Astrocyte (in vitro differentiated cells and primary cell): ENCODE measurements at regions not wholly inside any gene's neighbourhood (a gene's known extent, or its start where the extent isn't known, plus 50 kb on each side); places are given as distances from the start of the nearest gene placed in this dataset.

Source experiments
- DNase-seq: peaks from one replicate; pipeline ENCODE4 v3.0.0-alpha.2; 2010; ENCODE audit warnings: low read depth
- FAIRE-seq: peaks from 2 replicates; lab custom pipeline; 2011; peaks lifted over from hg19 to GRCh38; lab: Jason Lieb, UNC
- H2AFZ ChIP-seq: 2 replicates; pipeline ENCODE4 v1.6.0; 2012; ENCODE audit warnings: low read depth, low read length, inconsistent platforms
- H3K27ac ChIP-seq: 2 replicates; pipeline ENCODE4 v1.5.1; 2011; ENCODE audit warnings: low read depth, low read length, inconsistent platforms
- H3K27me3 ChIP-seq: 2 replicates; pipeline ENCODE4 v1.6.0; 2011; ENCODE audit warnings: low read length, inconsistent platforms; ENCODE audit not compliant: insufficient read depth
- H3K36me3 ChIP-seq: 2 replicates; pipeline ENCODE4 v1.5.1; 2011; ENCODE audit warnings: low read length, inconsistent platforms; ENCODE audit not compliant: insufficient read depth
- H3K4me1 ChIP-seq: 2 replicates; pipeline ENCODE4 v1.5.1; 2011; ENCODE audit warnings: low read length, inconsistent platforms; ENCODE audit not compliant: insufficient read depth
- H3K4me2 ChIP-seq: 2 replicates; pipeline ENCODE4 v1.6.0; 2012; ENCODE audit warnings: low read length, inconsistent platforms
- H3K4me3 ChIP-seq: 2 replicates; pipeline ENCODE4 v1.5.1; 2011; ENCODE audit warnings: low read depth, mild to moderate bottlenecking, low read length, inconsistent platforms; ENCODE audit not compliant: insufficient read depth
- H3K79me2 ChIP-seq: 2 replicates; pipeline ENCODE4 v1.6.0; 2012; ENCODE audit warnings: mild to moderate bottlenecking, low read length, inconsistent platforms; ENCODE audit not compliant: insufficient read depth
- H3K9ac ChIP-seq: 2 replicates; pipeline ENCODE4 v1.6.0; 2012; ENCODE audit warnings: mild to moderate bottlenecking, low read length, inconsistent platforms
- H3K9me3 ChIP-seq: 2 replicates; pipeline ENCODE4 v1.5.1; 2012; ENCODE audit warnings: low read depth, mild to moderate bottlenecking, low read length, inconsistent platforms; ENCODE audit not compliant: insufficient read depth
- H4K20me1 ChIP-seq: 2 replicates; pipeline ENCODE4 v1.6.0; 2012; ENCODE audit warnings: low read length, inconsistent platforms; ENCODE audit not compliant: insufficient read depth
- H3K27ac Mint-ChIP-seq: one replicate; pipeline ENCODE4 v1.8.0; 2021; ENCODE audit warnings: mild to moderate bottlenecking, mixed read lengths; ENCODE audit not compliant: unreplicated experiment
- H3K27me3 Mint-ChIP-seq: one replicate; pipeline ENCODE4 v1.8.0; 2021; ENCODE audit warnings: low read depth, mixed read lengths; ENCODE audit not compliant: unreplicated experiment
- H3K36me3 Mint-ChIP-seq: one replicate; pipeline ENCODE4 v1.8.0; 2021; ENCODE audit warnings: low read depth, mixed read lengths; ENCODE audit not compliant: unreplicated experiment
- H3K4me1 Mint-ChIP-seq: one replicate; pipeline ENCODE4 v1.8.0; 2021; ENCODE audit warnings: low read depth, mixed read lengths; ENCODE audit not compliant: unreplicated experiment
- H3K4me3 Mint-ChIP-seq: one replicate; pipeline ENCODE4 v1.8.0; 2021; ENCODE audit warnings: mild to moderate bottlenecking, moderate library complexity, mixed read lengths; ENCODE audit not compliant: unreplicated experiment
- H3K9me3 Mint-ChIP-seq: one replicate; pipeline ENCODE4 v1.8.0; 2021; ENCODE audit warnings: mild to moderate bottlenecking, mixed read lengths; ENCODE audit not compliant: unreplicated experiment
- EZH2 ChIP-seq: IDR thresholded peaks from 2 replicates; pipeline ENCODE4 v1.6.1; 2012; ENCODE audit warnings: mild to moderate bottlenecking, low read length, inconsistent platforms; ENCODE audit not compliant: insufficient read depth
- TF ChIP-seq, protein P1 (sequence below): IDR thresholded peaks from 2 replicates; pipeline ENCODE4 v1.5.1; 2011; ENCODE audit warnings: low read depth, mild to moderate bottlenecking, inconsistent platforms, low read length, moderate library complexity; ENCODE audit not compliant: insufficient read depth

DNA sequence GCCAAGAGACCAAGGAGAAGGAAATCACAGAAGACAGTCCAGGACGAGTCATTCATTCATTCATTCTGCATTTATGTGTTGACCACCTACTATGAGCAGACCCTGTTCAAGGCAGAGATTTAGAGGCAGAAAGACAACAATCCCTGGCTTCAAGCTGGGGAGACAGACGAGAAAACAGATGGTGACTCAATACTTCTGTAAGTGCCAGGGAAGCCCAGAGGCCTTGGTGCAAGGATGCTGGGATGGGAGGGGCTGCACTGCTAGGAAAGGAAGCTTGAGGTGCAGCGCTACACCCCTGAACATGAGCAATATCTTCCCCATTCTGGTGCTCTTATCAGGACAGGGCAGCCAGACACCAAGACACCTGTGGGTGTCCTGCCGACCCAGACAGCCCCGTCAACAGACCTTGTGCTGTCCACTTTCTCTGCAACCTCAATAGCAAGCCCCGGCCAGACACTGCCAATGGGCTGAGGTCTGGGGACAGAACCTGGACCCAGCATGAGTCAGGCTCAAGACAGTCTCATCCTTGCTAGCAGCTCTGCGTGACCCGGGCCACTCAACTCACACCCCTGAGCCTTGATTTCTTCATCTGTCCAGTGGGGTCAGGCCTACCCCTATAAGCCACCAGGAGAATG lies 163.5 kb downstream of the COPRS start:
- DNase-seq (peak; percentile 36), FAIRE-seq (peak; percentile 47)
- Histone ChIP-seq H4K20me1 (no peaks in the 10 kb centered on the region), H3K4me1 (peaks cover 15% of the 10 kb centered on the region), H2AFZ (peak overlapping the region; percentile 65), H3K4me2 (peak overlapping the region; percentile 34), H3K4me3 (no peak overlapping the region), H3K9me3 (no peaks in the 10 kb centered on the region), H3K9ac (no peak overlapping the region), H3K79me2 (no peaks in the 10 kb centered on the region), H3K27ac (no peak overlapping the region), H3K36me3 (no peaks in the 10 kb centered on the region), H3K27me3 (no peaks in the 10 kb centered on the region)
- Mint-ChIP-seq H3K9me3 (peaks cover 2% of the 10 kb centered on the region), H3K4me3 (no peak overlapping the region), H3K27ac (no peak overlapping the region), H3K36me3 (peaks cover 2% of the 10 kb centered on the region), H3K27me3 (peaks cover 7% of the 10 kb centered on the region), H3K4me1 (peaks cover 4% of the 10 kb centered on the region)
- no peak for TF ChIP-seq EZH2
- TF ChIP-seq, protein P1, sequence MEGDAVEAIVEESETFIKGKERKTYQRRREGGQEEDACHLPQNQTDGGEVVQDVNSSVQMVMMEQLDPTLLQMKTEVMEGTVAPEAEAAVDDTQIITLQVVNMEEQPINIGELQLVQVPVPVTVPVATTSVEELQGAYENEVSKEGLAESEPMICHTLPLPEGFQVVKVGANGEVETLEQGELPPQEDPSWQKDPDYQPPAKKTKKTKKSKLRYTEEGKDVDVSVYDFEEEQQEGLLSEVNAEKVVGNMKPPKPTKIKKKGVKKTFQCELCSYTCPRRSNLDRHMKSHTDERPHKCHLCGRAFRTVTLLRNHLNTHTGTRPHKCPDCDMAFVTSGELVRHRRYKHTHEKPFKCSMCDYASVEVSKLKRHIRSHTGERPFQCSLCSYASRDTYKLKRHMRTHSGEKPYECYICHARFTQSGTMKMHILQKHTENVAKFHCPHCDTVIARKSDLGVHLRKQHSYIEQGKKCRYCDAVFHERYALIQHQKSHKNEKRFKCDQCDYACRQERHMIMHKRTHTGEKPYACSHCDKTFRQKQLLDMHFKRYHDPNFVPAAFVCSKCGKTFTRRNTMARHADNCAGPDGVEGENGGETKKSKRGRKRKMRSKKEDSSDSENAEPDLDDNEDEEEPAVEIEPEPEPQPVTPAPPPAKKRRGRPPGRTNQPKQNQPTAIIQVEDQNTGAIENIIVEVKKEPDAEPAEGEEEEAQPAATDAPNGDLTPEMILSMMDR: no peak

DNA sequence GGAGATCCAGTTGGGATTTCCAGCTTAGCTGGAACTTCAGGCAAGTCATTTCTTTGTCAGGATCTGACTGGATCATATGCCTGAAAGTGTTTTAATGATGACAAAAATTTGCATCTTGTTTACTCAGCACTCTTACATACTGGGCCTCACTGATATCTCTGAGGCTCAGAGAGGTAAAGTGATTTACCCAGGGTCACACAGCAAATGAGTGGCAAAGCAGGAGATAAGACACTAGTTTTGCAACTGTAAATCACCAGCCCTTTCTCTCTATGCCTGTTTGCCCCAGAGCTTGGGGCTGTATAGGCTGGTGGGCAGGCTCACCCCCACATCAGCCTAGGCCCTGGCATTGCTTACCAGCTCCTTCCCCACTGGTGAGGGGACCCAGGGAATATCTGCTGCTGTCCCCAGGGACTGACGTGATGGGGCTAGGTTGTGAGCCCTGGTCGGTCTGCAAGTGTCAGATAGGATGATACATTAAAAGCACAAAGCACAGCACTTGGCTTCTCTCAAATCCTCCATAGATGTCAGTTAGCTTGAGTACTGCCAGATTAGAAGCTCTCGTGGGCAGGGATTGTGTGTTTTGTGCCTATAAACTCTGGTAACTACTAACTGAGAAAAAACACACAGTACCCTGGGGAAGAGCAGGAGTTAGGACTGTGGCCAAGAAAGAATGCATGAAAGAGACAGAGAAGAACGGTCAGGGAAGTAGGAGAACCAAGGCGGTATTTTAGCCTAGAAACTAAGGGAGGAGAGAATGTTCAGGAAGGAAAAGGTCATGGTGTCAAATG lies 165.4 kb downstream of the COPRS start:
- Histone ChIP-seq H3K4me1 (peaks cover 15% of the 10 kb centered on the region), H3K4me3 (no peak overlapping the region), H3K79me2 (no peaks in the 10 kb centered on the region), H3K9me3 (no peaks in the 10 kb centered on the region), H4K20me1 (no peaks in the 10 kb centered on the region), H3K9ac (no peak overlapping the region), H3K27ac (no peak overlapping the region), H3K36me3 (no peaks in the 10 kb centered on the region), H3K4me2 (no peak overlapping the region), H2AFZ (no peak overlapping the region), H3K27me3 (no peaks in the 10 kb centered on the region)
- TF ChIP-seq EZH2: no peak
- TF ChIP-seq, protein P1: no peak
- DNase-seq: no peak
- Mint-ChIP-seq H3K27ac (no peak overlapping the region), H3K36me3 (no peaks in the 10 kb centered on the region), H3K4me1 (peaks cover 4% of the 10 kb centered on the region), H3K9me3 (no peaks in the 10 kb centered on the region), H3K4me3 (no peak overlapping the region), H3K27me3 (peaks cover 7% of the 10 kb centered on the region)
- no peak for FAIRE-seq

GRCh38 chr17:31692632-31693031 lies 166.4 kb downstream of the COPRS start:
- H3K9ac ChIP-seq: no peak overlapping the region
- TF ChIP-seq, protein P1: no peak
- TF ChIP-seq EZH2: no peak
- Mint-ChIP-seq H3K27me3 (peaks cover 7% of the 10 kb centered on the region), H3K27ac (no peak overlapping the region), H3K36me3 (no peaks in the 10 kb centered on the region), H3K4me1 (peaks cover 4% of the 10 kb centered on the region), H3K4me3 (no peak overlapping the region), H3K9me3 (no peaks in the 10 kb centered on the region)
- H3K36me3 ChIP-seq: no peaks in the 10 kb centered on the region
- H3K27me3 ChIP-seq: no peaks in the 10 kb centered on the region
- H2AFZ ChIP-seq: no peak overlapping the region
- FAIRE-seq (no peak), DNase-seq (no peak)
- H3K9me3 ChIP-seq: no peaks in the 10 kb centered on the region
- H4K20me1 ChIP-seq: no peaks in the 10 kb centered on the region
- no peak overlapping the region for H3K4me3 ChIP-seq
- H3K4me2 ChIP-seq: no peak overlapping the region
- H3K79me2 ChIP-seq: no peaks in the 10 kb centered on the region
- no peak overlapping the region for H3K27ac ChIP-seq
- H3K4me1 ChIP-seq: peaks cover 15% of the 10 kb centered on the region
